Osteoblast (primary cell): ENCODE measurements at regions not wholly inside any gene's neighbourhood (a gene's known extent, or its start where the extent isn't known, plus 50 kb on each side); places are given as distances from the start of the nearest gene placed in this dataset.
"Not testable (repeated sequence)": the region's sequence is repeated elsewhere in the genome, so short reads cannot be mapped to it uniquely, and the experiment has no call there.

Experiments
- DNase-seq: peaks from one replicate; pipeline ENCODE4 v3.0.0; 2011; ENCODE audit warnings: low spot score, mixed read lengths; ENCODE audit not compliant: insufficient read length; ENCODE audit errors: missing footprints
- H2AFZ ChIP-seq: 2 replicates; pipeline ENCODE4 v1.6.0; 2011; ENCODE audit warnings: mild to moderate bottlenecking, low read length
- H3K27ac ChIP-seq: 2 replicates; pipeline ENCODE4 v1.5.1; 2011; ENCODE audit warnings: mild to moderate bottlenecking, low read depth, low read length, moderate library complexity
- H3K27me3 ChIP-seq: 2 replicates; pipeline ENCODE4 v1.6.0; 2012; ENCODE audit warnings: mild to moderate bottlenecking, control low read depth, inconsistent platforms, low read length, moderate library complexity; ENCODE audit not compliant: insufficient read depth
- H3K36me3 ChIP-seq: 2 replicates; pipeline ENCODE4 v1.5.1; 2011; ENCODE audit warnings: mild to moderate bottlenecking, low read length, control low read depth, moderate library complexity; ENCODE audit not compliant: insufficient read depth
- H3K4me1 ChIP-seq: 2 replicates; pipeline ENCODE4 v1.5.1; 2011; ENCODE audit warnings: mild to moderate bottlenecking, low read length, control low read depth, moderate library complexity; ENCODE audit not compliant: insufficient read depth
- H3K4me2 ChIP-seq: 2 replicates; pipeline ENCODE4 v1.6.0; 2011; ENCODE audit warnings: mild to moderate bottlenecking, low read length; ENCODE audit not compliant: insufficient read depth
- H3K4me3 ChIP-seq: fragments of 200-600 bp; sonication (generic); 3 replicates; pipeline ENCODE4 v1.5.1; 2012; ENCODE audit warnings: mild to moderate bottlenecking, low read length, inconsistent platforms; ENCODE audit not compliant: insufficient read depth
- H3K79me2 ChIP-seq: 2 replicates; pipeline ENCODE4 v1.6.0; 2012; ENCODE audit warnings: mild to moderate bottlenecking, low read length, control low read depth, inconsistent platforms; ENCODE audit not compliant: insufficient read depth
- H3K9me3 ChIP-seq: 2 replicates; pipeline ENCODE4 v1.5.1; 2011; ENCODE audit warnings: low read depth, low read length, control low read depth
- H4K20me1 ChIP-seq: 2 replicates; pipeline ENCODE4 v1.6.0; 2012; ENCODE audit warnings: mild to moderate bottlenecking, low read length, control low read depth; ENCODE audit not compliant: insufficient read depth
- TF ChIP-seq, protein P1 (sequence below): IDR thresholded peaks from 2 replicates; pipeline ENCODE4 v1.5.1; 2011; ENCODE audit warnings: mild to moderate bottlenecking, low read depth, low read length, moderate library complexity; ENCODE audit errors: extremely low read depth

DNA sequence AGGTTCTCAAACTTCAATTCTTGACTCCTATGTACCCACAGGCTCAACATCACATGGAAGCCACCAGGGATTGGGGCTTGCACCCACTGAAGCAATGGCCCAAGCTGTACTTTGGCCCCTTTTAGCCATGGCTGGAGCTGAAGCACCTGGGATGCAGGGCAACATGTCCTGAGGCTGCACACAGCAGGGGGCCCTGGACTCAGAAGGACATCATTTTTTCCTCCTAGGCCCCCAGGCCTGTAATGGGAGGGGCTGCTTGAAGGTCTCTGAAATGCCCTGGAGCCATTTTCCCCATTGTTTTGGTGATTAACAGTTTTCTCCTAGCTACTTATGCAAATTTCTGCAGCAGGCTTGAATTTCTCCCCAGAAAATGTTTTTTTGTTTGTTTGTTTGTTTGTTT is 465.1 kb upstream of the PCDH10 start:
- H2AFZ ChIP-seq: no peak overlapping the region
- no peaks in the 10 kb centered on the region for H4K20me1 ChIP-seq
- H3K9me3 ChIP-seq: no peaks in the 10 kb centered on the region
- no peaks in the 10 kb centered on the region for H3K27me3 ChIP-seq
- no peak overlapping the region for H3K27ac ChIP-seq
- H3K4me1 ChIP-seq: no peaks in the 10 kb centered on the region
- no peak for DNase-seq
- H3K4me2 ChIP-seq: no peak overlapping the region
- H3K79me2 ChIP-seq: no peaks in the 10 kb centered on the region
- H3K36me3 ChIP-seq: no peaks in the 10 kb centered on the region
- H3K4me3 ChIP-seq: no peak overlapping the region
- TF ChIP-seq, protein P1, sequence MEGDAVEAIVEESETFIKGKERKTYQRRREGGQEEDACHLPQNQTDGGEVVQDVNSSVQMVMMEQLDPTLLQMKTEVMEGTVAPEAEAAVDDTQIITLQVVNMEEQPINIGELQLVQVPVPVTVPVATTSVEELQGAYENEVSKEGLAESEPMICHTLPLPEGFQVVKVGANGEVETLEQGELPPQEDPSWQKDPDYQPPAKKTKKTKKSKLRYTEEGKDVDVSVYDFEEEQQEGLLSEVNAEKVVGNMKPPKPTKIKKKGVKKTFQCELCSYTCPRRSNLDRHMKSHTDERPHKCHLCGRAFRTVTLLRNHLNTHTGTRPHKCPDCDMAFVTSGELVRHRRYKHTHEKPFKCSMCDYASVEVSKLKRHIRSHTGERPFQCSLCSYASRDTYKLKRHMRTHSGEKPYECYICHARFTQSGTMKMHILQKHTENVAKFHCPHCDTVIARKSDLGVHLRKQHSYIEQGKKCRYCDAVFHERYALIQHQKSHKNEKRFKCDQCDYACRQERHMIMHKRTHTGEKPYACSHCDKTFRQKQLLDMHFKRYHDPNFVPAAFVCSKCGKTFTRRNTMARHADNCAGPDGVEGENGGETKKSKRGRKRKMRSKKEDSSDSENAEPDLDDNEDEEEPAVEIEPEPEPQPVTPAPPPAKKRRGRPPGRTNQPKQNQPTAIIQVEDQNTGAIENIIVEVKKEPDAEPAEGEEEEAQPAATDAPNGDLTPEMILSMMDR: no peak

DNA sequence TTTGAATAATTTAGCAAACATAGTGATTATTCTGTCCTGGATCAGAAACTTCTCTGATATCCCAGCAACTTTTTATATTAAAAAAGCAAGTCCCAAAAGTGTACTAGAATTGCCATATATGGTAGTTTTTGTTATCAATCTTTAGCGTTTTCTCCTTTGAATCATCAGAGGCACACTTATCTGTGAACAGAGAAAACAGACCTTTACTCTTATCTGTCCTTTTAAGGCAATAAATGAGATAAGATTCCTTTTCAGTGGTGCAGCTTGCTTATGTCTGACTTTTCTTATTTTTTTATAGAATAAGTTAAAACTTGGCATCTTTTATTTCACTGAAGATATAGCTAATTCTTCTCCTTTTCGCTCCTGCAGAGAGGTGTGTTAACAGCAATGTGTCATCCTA is 458.1 kb upstream of the PCDH10 start:
- no peak for DNase-seq
- Histone ChIP-seq H3K36me3 (no peaks in the 10 kb centered on the region), H3K4me2 (no peak overlapping the region), H3K4me3 (no peak overlapping the region), H3K9me3 (peaks cover 2% of the 10 kb centered on the region), H3K4me1 (no peaks in the 10 kb centered on the region), H3K79me2 (no peaks in the 10 kb centered on the region), H3K27ac (no peak overlapping the region), H3K27me3 (no peaks in the 10 kb centered on the region), H2AFZ (no peak overlapping the region), H4K20me1 (no peaks in the 10 kb centered on the region)
- TF ChIP-seq, protein P1: no peak

DNA sequence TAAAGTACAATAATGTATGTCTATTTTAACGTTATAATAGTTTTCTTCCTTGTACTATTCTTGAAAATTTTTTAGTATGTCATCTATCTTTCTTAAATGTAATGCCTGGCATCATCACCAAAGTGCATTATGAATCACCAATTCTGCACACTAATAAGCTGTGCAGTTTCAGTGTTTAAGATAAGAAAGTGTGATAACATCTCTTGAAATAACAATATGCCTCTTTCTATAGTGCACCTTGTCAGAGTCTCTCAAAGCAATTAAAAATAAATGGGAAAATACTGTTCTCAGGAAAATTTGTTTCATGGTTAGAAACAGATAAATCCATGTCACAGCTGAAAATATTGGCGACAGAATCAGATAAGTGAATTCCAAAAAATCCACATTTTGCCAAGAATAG is 457.4 kb upstream of the PCDH10 start:
- H3K4me2 ChIP-seq: no peak overlapping the region
- H2AFZ ChIP-seq: no peak overlapping the region

DNA sequence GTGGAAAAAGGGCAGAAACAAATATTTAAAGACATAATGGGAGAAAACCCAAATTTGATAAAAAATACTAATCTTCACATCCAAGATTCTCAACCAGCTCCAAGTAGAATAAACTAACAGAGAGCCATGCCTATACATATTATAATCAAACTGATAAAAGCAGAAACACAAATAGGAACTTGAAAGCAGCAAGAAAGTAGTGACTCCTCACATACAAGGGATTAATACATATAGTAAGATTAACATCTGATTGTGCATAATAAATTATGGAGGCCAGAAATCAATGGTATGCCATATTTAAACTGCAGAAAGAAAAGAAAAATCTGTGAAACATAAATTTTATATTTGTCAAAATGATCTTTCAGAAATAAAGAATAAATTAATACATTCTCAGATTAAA is 454.3 kb upstream of the PCDH10 start:
- no peak overlapping the region for H3K27ac ChIP-seq
- H3K4me1 ChIP-seq: no peaks in the 10 kb centered on the region
- H4K20me1 ChIP-seq: no peaks in the 10 kb centered on the region
- no peak overlapping the region for H3K4me3 ChIP-seq
- H3K79me2 ChIP-seq: no peaks in the 10 kb centered on the region
- no peak for DNase-seq
- H3K36me3 ChIP-seq: no peaks in the 10 kb centered on the region
- H3K4me2 ChIP-seq: no peak overlapping the region
- H3K9me3 ChIP-seq: peaks cover 2% of the 10 kb centered on the region
- TF ChIP-seq, protein P1: no peak
- H2AFZ ChIP-seq: no peak overlapping the region
- no peaks in the 10 kb centered on the region for H3K27me3 ChIP-seq

More for the DNA sequence above, 457.4 kb upstream of the PCDH10 start:
- Histone ChIP-seq H4K20me1 (no peaks in the 10 kb centered on the region), H3K4me3 (no peak overlapping the region), H3K79me2 (no peaks in the 10 kb centered on the region), H3K36me3 (no peaks in the 10 kb centered on the region), H3K27ac (no peak overlapping the region), H3K27me3 (no peaks in the 10 kb centered on the region), H3K4me1 (no peaks in the 10 kb centered on the region), H3K9me3 (peaks cover 2% of the 10 kb centered on the region)
- DNase-seq: no peak
- TF ChIP-seq, protein P1: no peak

DNA sequence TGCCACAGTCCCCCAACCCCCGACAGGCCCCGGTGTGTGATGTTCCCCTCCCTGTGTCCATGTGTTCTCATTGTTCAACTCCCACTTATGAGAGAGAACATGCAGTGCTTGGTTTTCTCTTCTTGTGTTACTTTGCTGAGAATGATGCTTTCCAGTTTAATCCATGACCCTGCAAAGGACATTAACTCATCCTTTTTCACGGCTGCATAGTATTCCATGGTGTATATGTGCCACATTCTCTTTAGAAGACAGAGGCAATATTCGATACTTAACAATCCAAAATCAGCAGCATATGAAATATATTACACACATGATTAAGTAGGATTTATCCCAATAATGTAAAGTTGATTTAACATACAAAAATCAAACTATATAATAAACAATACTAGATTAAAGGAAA is 451.6 kb upstream of the PCDH10 start:
- H2AFZ ChIP-seq, H3K4me1 ChIP-seq: not testable (repeated sequence)

More for the DNA sequence above, 451.6 kb upstream of the PCDH10 start:
- H3K27me3 ChIP-seq, DNase-seq, H3K36me3 ChIP-seq, H3K9me3 ChIP-seq, H3K4me3 ChIP-seq, H4K20me1 ChIP-seq, H3K4me2 ChIP-seq, H3K27ac ChIP-seq, H3K79me2 ChIP-seq: not testable (repeated sequence)
